ENCODE measurements at regions not wholly inside any gene's neighbourhood (a gene's known extent, or its start where the extent isn't known, plus 50 kb on each side); places are given as distances from the start of the nearest gene placed in this dataset.
"Not testable (repeated sequence)": the region's sequence is repeated elsewhere in the genome, so short reads cannot be mapped to it uniquely, and the experiment has no call there.

DNA sequence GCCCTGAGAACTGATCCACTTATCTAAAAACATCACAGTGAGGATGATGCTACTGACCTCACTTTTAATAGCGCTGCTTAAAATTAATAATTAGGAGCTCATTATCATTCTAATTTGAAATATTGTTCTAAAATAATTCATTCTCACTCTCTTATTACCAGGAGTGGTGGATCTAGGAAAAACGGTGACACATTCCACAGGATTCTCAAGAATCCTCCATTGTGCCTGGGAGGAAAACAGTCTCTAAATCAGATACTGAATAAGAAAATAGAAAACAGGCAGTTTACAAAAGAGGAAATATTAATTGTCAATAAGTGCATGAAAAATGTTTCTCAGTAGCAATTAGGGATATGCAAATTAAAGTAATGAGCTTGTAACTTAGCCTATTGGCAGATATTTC, 187.4 kb downstream of the TENT5A start:
- no peak for DNase-seq (ENCODE audit: extremely low read depth, low read depth)

DNA sequence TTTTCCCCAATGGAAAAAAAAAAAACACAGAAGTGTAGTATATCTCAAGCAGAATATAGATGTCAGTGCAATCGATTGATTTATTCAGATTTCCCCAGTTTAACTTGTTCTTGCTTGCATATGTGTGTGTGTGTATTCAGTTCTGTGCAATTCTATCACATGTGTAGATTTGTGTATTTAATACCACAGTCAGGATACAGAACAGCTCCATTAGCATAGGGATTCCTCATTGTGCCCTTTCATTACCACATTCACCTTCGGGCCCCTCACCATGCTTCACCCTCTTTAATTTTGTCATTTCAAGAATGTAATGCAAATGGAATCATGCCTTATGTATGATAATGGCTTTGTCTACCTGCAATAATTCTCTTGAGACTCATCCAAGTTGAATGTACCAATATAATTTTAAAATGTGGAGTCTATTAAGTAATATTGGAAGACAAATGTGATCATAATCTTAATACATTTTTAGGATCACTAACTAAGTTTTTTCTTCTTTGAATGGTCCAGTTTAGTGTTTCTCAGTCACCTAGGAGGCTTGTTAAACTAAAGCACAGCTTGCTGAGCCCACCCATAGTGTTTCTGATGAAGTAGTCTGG, 187.9 kb downstream of the TENT5A start:
- no peak for DNase-seq (ENCODE audit: extremely low read depth, low read depth)

DNA sequence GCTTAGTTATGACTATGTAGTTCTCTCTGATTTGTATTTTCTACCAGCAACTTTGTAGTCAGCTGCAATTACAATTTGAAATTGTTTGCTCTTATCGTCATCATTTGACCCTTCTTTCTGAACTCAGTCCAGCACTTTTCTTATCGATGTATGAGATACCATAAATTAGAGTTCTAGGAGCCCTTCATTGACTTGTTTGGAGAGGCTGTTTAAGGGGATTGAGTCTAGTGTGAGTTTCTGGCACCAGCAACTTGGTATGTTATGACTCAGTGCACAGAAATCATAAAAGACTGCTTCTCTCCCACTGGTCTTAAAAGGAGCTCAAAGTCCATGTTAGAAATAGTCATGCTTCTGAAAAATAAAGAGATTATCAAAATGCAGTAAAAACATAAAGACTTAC, 190.3 kb downstream of the TENT5A start:
- no peak for DNase-seq (ENCODE audit: extremely low read depth, low read depth)

DNA sequence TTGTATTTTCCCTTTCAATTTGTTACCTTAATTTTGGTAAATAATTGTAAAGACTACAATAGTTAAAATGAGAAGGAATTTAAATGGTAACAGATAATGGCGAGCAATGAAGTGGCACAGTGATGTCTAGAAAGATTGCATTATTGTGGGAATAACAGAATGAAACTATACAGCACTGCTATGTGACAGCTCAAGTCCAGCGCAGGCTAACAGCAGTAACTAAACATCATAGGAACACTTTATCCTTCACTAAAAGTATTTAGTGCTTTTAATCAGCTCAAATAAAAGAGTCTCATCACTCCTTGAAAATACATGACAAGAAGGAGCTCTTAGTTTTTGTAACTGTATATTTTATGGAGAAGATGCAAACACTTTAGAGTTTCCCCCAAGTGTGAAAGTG, 190.8 kb downstream of the TENT5A start:
- DNase-seq (ENCODE audit: extremely low read depth, low read depth) = no peak

DNA sequence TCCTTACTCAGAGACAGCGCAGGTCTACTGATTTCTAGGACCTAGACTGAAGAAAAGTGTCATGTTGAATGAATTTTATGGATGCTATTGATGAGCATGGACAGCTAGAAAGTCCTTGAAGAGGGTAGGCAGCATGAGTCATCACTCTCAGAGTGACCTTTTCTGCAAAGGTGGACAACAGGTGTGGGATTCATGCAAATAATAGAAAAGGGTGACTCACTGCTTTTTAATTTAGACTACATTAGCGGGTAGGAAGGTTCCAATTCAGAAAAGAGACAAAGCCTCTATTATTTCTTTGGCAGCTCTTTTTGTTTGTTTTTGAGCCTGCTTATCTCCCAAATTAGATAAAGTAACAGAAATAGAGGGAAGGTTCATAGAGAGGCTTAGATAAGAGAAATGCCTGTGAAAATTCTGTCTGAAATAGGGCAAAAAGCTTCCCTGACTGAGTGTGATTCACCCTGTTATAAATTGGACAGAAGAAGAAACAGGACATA, 191.4 kb downstream of the TENT5A start:
- DNase-seq (ENCODE audit: extremely low read depth, low read depth) = no peak

DNA sequence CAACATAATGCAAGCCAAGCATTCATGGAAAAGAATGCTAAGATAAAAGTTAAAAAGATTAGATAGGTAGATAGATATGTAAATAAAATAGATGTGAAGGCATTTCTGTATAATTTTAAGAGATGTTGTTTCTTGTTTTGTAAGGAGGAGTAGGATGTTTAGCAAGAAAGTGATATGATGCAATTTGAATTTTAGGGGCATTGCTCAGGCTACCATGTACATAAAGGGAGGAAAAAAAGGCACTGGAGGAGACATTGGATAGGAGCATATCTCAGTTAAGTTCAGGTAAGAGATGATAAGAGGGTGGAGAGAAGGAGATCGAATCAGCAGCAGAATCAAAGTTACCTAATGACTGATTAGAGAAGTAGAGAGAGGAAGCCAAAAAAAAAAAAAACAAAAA, 194.7 kb downstream of the TENT5A start:
- DNase-seq (ENCODE audit: extremely low read depth, low read depth) = no peak

DNA sequence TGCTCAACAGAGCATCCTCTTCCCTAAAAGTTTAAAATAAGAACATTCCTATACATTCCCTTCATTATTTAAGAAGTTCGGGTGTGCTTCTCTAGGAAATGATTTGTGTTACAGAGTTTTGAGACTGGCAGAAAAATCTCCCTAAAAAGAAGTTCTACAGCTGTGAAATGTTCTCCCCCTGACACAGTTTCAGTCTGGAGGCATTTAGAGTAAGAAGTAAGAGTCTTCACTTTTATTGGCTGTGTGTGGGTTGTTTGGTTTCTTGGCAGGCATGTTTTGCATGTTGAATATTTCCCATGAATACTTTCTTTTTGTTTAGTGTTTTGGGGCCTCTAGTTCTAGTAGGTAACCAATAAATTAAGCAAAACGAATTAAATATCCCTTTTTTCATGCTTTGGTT, 195.9 kb downstream of the TENT5A start:
- DNase-seq (ENCODE audit: extremely low read depth, low read depth) = no peak

DNA sequence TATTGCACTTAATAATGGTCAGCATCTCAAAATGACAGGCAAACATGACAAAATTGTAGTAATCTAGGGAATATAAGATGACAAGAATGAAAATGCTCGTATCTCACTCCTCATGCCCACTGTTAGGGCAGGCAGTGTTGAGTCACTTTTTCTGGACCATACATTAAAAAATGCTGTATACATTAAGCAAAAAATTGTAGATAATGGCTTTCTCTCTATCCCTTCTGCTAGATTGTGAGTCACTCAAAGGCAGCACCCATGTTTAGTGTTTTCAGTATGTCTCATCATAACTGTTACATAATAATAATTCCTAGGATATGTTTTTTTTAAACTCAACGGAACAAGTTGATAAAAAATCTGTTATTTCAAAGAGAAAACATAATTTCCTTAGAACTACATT, 199.3 kb downstream of the TENT5A start:
- DNase-seq (ENCODE audit: extremely low read depth, low read depth) = no peak

DNA sequence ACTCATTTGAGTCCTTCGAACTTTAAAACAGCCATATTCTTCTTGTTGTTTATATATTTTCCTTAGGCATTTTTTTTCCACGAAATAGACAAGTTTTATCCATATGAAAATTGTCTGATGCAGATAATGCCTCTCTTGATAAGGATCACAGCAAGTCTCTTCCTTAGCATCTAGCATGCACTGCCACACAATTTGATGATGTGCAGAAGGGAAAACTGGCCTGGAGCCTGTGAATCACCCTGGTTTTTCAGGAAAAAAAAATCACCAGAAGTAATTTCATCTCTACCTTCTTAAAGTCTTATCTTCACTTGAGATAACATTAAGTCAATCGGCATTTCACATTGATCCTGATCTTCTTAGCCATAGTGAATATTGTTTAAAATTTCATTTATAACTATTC, 199.8 kb downstream of the TENT5A start:
- no peak for DNase-seq (ENCODE audit: extremely low read depth, low read depth)

DNA sequence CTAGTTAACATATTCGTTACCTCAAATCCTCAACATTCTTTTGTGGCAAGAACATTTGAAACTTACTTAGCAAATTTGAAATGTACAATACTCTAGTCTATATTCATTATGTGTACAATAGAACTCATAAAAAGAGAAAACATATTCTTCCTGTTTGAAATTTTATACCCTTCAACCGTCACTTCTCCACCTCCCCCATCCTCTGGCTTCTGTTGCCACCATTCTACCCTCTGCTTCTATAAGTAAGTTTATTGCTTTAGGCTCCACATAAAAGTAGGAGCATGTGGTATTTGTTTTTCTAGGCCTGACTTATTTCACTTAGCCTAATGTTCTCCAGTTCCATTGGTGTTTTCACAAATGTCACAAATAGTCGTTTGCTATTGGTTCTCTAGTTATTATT, 205.3 kb downstream of the TENT5A start:
- no peak for DNase-seq (ENCODE audit: extremely low read depth, low read depth)

DNA sequence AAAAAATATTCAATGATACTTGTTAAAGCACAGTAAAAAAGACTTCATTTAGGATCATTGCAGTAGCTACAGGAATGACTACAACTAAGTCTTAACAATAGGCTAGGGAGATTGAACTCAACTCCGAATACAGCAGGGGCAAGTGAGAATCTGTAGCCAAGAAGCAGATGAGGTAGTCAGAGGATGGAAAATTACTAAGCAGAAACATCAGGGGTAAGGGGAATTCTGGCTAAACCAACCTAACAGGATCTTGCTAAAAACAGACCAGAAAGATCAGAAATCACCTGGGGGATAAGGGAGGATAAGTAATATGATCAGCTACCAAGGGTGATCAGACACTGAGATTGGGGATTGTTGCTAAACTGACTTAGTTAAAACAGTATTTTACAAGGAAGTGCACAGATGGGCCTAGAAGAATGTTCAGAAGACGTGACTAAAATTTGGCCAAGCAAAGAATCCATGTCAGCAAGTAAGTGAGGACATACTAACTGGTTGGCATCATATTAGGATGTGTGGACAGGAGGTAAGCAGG, 217.5 kb downstream of the TENT5A start:
- DNase-seq (ENCODE audit: extremely low read depth, low read depth) = no peak

DNA sequence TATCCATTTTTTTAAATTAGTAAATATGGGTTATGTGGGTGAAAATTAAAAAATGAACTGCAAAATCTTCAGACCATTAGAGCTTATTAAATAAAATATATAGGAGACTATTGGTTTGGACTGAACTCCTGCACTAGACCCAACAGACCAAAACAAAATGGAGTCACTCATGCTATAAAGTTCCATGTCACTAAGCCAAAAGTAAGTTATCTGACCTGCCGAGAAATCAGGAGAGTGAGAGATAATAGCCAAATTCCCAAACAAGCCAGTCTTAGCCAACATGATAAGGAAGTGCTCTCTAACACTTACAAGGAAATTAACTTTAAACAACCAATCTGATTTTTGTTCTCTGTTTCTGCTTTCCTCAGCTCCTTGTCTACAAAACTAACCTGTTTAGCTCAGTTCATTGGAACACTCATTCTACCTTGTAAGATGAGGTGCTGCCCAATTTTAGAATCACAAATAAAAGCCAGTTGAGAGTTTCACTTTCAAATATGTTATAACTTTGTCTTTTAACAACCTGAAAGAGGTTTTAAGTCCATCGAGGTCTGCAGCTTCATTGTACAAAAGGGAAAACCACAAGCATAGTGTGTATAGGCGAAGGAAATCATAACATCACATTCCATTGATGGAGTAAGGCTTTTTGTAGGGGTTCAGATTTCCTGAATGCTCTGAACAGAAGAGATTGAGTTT, 220.5 kb downstream of the TENT5A start:
- DNase-seq (ENCODE audit: extremely low read depth, low read depth) = no peak

DNA sequence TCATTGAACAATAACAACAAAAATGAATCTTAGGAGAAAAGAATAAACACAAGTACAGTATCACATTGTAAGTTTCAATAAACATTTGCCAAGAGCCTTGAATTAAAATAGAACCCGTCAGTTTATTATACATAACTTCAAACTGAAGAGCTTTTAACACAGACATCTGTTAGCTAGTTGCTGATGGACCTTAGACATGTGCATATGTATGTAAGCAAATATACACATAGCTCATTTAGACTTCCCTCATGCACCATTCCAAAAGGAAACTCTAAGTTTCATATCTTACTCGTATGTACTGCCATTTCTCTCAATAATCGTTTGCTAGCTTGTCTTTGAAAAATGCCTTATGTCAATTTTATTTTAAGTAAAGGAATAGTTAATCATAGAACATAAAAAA, 235.0 kb downstream of the TENT5A start:
- DNase-seq (ENCODE audit: extremely low read depth, low read depth) = no peak

DNA sequence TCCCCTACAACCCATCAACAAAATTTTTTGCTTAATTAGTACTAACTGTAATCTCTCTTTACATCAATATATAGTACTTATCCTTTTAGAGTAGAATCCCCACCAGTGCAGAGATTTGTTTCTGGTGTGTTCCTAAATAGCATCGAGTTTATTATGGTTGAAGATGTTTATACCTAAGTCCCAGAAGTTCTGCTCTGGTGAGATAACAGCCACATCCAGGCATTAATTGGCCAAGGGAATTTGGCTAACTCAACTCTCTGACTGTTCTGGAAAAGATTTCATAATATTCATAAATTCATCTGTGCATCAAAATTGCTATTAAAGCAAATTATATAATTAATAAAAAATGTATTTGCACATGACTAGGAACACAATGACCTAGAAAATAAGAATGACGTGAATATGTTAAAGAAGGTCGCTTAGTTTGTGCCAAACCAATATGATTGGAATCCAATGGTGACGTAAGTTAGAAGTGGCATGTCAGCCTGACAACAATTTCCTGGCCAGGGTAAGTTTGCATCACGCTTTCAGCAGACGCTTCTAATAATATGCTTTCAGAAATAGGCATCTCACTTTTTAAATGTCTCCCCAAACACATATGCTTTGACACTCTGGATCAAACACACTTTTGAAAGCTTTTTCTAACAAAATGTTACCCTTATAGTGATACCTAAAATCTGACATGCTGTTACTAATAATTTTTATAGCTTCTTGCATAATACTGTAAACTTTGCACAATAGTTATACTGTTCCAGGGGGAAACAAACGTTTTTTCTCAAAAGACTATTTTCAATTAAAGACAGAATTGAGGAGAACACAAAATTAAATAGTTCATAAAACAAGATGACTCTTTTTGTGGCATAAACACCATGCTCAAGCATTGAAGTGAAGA, 236.7 kb downstream of the TENT5A start:
- peak; percentile 50 for DNase-seq (ENCODE audit: extremely low read depth, low read depth)

DNA sequence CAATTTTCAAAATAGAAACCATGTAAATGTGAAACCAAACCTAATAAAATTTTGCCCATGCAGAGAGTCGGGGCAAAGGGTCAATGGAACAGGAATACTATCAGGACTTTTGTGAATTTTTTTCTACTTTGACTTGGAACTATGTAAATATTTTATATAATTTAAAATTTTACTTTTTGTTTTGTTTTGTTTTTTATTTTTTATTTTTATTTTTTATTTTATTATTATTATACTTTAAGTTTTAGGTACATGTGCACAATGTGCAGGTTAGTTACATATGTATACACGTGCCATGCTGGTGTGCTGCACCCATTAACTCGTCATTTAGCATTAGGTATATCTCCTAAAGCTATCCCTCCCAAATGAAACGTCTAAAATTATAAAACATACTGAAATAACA, 238.3 kb downstream of the TENT5A start:
- not testable (repeated sequence) for DNase-seq (ENCODE audit: extremely low read depth, low read depth)

DNA sequence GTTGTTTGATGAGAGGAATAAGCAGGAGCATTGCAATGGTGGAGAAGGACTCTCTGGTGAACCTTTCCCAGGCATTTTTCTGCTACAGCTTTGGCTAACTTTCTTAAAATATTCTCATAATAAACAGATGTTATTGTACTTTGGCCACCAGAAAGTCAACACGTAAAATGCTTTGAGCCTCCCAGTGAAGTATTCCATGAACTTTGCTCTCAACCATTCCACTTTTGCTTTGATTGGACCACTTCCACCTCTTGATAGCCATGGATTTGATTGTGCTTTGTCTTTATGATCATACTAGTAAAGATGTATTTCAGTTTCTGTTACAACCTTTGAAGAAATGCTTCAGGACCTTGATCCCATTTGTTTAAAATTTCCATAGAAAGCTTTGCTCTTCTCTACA, 241.1 kb downstream of the TENT5A start:
- no peak for DNase-seq (ENCODE audit: extremely low read depth, low read depth)

DNA sequence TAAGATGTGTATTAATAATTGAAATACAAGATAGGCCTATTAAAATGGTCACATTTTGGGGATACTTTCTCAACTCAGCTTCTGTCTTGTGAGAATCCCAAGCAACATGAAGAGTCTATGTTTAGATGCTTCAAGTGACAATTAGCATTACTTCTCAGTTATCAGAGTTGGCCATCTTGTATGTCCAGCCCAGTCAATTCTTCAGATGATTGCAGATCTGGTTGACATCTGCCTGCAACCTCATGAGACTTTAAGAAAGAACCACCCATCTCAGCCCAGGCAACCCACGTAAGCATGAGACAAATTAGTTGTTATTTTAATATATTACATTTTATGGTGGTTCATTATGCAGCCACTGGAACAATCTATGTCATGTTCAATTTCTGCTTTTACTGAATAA, 256.5 kb downstream of the TENT5A start:
- DNase-seq (ENCODE audit: extremely low read depth, low read depth) = no peak

DNA sequence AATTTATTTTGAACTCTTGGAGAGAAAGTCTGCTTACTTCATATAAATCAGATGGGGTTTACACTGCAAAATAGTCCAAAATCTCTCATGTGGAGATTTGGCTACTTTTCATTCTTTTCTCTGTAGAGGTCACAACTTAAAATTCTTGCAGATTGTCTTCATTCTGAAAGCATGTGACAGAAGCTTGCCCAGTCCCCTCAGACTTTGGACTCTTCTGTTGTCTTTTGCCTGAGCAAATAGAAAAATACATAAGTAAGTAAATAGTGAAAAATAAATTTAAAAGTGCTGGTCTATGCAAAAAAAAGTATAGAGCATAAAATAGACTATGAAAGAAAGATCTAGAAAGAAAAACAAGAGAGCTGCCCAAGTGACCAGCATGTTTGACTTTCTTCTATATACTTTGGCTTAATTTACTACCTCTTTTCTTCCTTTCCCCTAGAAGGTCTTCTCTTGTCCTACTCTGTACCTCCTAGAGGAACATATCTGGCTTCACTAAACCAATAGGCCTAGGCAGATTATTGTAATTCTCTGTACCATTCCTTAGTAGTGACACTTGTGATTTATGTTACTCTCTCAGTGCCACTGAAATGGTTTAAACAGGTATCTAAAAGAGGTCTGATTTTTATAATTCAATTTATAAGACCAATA, 260.9 kb downstream of the TENT5A start:
- no peak for DNase-seq (ENCODE audit: extremely low read depth, low read depth)

DNA sequence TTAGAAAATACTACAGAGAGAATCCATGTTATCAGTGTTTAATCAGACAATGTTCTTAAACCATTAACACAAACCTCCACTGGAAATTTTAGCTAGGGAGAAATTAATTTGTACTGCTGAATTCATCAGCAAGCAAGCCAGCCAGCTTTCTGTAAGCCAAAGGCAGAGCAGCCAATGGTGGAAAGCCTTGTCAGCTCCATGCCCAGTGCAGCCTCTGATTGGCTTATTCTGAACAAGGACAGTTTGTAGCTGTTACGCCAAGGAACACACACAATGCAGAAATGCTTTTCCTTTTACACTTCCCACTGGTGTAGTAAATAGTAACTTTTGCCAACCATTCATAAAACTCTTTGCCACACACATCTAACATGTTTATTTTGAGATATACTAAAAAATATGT, 265.0 kb downstream of the TENT5A start:
- no peak for DNase-seq (ENCODE audit: extremely low read depth, low read depth)

DNA sequence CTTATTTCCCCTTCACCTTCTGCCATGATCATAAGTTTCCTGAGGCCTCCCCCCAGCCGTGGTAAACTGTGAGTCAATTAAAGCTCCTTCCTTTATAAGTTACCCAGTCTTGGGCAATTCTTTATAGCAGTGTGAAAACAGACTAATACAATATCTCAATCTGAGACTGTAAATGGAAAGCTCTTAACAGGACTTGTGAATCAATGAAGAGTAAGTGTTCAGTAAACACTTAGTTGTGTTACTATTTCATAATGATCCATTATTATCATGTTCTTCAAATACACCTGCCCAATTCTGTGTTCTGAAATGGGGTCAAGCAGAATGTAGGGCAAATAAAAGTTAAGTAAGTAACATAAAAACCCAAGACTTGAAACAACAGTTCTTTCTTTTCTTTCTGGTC, 266.2 kb downstream of the TENT5A start:
- DNase-seq (ENCODE audit: extremely low read depth, low read depth) = no peak

DNA sequence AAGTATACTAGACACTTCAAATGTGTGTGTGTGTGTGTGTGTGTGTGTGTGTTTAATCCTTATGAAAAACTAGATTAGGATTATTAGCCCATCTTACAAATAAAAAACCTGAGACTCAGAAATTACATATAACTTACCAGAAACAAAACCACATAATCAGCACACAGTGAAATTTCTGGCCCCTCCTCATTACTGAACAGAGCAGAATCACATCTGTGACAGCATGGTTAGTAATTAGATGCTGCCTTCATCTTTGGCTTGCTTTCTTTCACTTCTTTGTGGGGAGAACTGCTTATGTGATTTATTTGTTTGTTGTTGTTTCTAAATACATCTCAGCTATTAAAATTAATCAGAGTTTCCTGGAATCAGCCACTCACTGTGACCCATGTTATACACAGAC, 267.1 kb downstream of the TENT5A start:
- DNase-seq (ENCODE audit: extremely low read depth, low read depth) = no peak

Measured in NCI-H460 (cell line).